Pancreas (tissue), 10 donors: ENCODE measurements at regions not wholly inside any gene's neighbourhood (a gene's known extent, or its start where the extent isn't known, plus 50 kb on each side); places are given as distances from the start of the nearest gene placed in this dataset.
"Not testable (repeated sequence)": the region's sequence is repeated elsewhere in the genome, so short reads cannot be mapped to it uniquely, and the experiment has no call there.

Source experiments
- ATAC-seq, 4 donors: fragments of 200-7000 bp; cut with Tn5 transposase; one replicate each; pipeline versions ENCODE4 v1.8.0 to v1.9.1; 2020; ENCODE audit warnings: mild to moderate bottlenecking in 4 of 4, moderate library complexity in 4 of 4
- DNase-seq, 6 donors: peaks; one replicate each; pipeline ENCODE4 v3.0.0-alpha.2; 2020
- FAIRE-seq: peaks from 2 replicates; lab custom pipeline; 2012; peaks lifted over from hg19 to GRCh38; lab: Jason Lieb, UNC
- H3K27ac ChIP-seq, 4 donors: fragments of 200-600 bp; sonication (generic); 1 replicate in 3 of 4; 2 replicates in 1 of 4; pipeline versions ENCODE4 v1.5.0 to v1.8.0; 2020
- H3K27me3 ChIP-seq, 4 donors: fragments of 200-600 bp; one replicate each; pipeline ENCODE4 v1.8.0; 2021
- H3K36me3 ChIP-seq, 3 donors: fragments of 200-600 bp; sonication (generic) in 1 of 3; one replicate each; pipeline versions ENCODE4 v1.5.0 to v1.8.0; 2020 to 2021
- H3K4me1 ChIP-seq, 3 donors: fragments of 200-600 bp; one replicate each; pipeline ENCODE4 v1.8.0; 2021
- H3K4me3 ChIP-seq, 4 donors: fragments of 200-600 bp; sonication (generic) in 2 of 4; one replicate each; pipeline versions ENCODE4 v1.5.0 to v1.8.0; 2020 to 2021
- H3K9me3 ChIP-seq, 4 donors: fragments of 200-600 bp; one replicate each; pipeline ENCODE4 v1.8.0; 2021
- CTCF ChIP-seq, 4 donors: fragments of 200-600 bp; sonication (generic) in 3 of 4; IDR thresholded peaks; one replicate each; pipeline versions ENCODE4 v1.5.0 to v1.8.0; 2021; ENCODE audit warnings: antibody characterized with exemption in 4 of 4
- WGBS, 2 donors: extraction: QIAGEN DNeasy Blood & Tissue Kit; methylation state at CpG; one replicate each; pipeline ENCODE4 v1.1.7; 2013; 5-methylcytosine and 5-hydroxymethylcytosine counted together
- intact Hi-C, 3 donors: fragments of 100-400 bp; cut with DNase I; formaldehyde crosslinking; loops; one replicate each; pipeline versions ENCODE4 v1.11.1 to v1.14.2; 2022
- donor health status: healthy with polysubstance abuse.
- donor health status: DM: no; HTN: no; CAD: no; lungs with moderate emphysema.
- donor health status: DM: no; HTN: no; CAD: no.
- donor health status: control.
- donor health status: control.
- donor health status: Bipolar disorder and iron deficiency.
- donor health status: DM: yes; HTN: yes; CAD: no.
- donor health status: DM: no; HTN: no; CAD: no.
- donor health status: DM: no; HTN: no; CAD: no.
- donor health status: DM: yes; HTN: yes; CAD: no.

DNA sequence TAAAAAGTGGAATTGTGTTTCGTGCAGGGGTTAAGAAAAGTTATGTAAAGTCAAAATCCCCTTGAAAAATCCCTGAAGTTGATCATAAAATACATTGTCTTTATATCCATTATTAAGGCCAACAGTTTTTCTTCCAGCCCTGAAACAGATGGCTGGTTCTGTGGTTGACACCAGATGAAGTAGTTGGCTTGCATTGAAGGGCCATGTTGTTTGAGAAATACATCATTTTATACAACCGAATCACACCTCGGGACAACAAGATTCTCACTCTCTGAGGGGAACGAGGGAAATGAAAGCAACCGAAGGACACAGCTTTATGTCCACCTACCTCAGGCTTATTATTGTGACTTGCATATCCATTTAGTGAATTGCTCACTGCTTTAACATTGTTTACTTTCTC lies 126.0 kb upstream of the MITF start:
- Histone ChIP-seq H3K27me3 (no peaks in the 10 kb centered on the region), H3K36me3 (no peaks in the 10 kb centered on the region), H3K9me3 (no peaks in the 10 kb centered on the region), H3K27ac (no peak overlapping the region), H3K4me3 (no peak overlapping the region), H3K4me1 (no peaks in the 10 kb centered on the region)
- no peak for TF ChIP-seq CTCF (IDR thresholded peaks at IDR 0.05)
- FAIRE-seq = no peak
- intact Hi-C loops = no loop called here
- WGBS, 2 donors = 76 to 90% methylated on average over 5 of the region's 5 CpGs
- no peak for ATAC-seq
- DNase-seq = no peak

- Histone ChIP-seq H3K4me1 (no peaks in the 10 kb centered on the region), H3K36me3 (no peaks in the 10 kb centered on the region), H3K9me3 (no peaks in the 10 kb centered on the region), H3K27ac (no peak overlapping the region), H3K4me3 (no peak overlapping the region), H3K27me3 (no peaks in the 10 kb centered on the region)
- 76 to 82% methylated on average over 2 of the region's 2 CpGs for WGBS, 2 donors
- intact Hi-C loops = no loop called here
- FAIRE-seq (no peak), DNase-seq (no peak), ATAC-seq (no peak)
- TF ChIP-seq CTCF (IDR thresholded peaks at IDR 0.05) = no peak
Measured at GRCh38 chr3:69612791-69613190, 126.5 kb upstream of the MITF start.

- H3K36me3 ChIP-seq, ATAC-seq, DNase-seq, intact Hi-C loops, H3K4me3 ChIP-seq, H3K4me1 ChIP-seq, H3K27ac ChIP-seq, H3K27me3 ChIP-seq, FAIRE-seq, H3K9me3 ChIP-seq: not testable (repeated sequence)
- 39 to 52% methylated on average over 1 of the region's 1 CpG for WGBS, 2 donors
Measured at GRCh38 chr3:69609566-69609965, 129.7 kb upstream of the MITF start.

DNA sequence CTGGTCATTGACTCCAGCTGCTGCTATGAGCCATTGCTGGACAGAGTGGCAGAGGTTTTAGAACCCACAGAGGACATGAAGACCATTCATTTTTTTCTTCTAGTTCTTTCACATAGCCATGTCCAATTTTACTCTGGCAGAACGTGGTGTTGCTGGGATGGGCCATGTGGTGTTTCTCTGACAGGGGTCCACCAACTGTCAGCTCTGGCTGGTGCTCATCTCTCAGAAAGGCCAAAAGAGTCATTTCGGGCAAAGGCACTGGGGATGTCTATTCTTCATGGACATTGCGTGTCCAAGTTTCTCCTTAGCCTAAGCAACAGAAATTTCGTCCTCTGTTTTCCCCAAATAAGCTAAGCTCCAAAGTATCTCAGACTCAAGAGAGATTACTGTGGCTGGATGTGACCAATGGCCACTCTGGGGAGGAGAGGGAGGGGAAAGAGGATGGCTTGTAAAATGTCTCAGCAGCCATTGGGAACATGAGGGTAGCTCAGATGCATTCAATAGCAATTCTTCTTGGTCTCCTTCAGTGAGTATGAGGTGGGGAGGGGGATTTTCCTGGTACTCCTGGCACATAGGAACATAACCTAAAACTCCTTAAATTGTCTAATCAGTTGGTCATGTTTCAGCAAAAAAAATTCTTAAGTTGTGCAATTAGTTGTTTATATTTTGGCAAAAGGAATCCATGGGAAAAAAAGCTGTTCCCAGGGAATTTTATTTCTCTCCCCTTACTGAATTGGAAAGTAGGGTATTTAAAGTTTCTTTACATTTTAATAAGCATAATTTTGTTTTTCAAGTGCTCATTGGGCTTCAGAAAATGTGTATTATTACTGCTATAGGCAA lies 131.6 kb upstream of the MITF start:
- Histone ChIP-seq H3K9me3 (no peaks in the 10 kb centered on the region), H3K36me3 (no peaks in the 10 kb centered on the region), H3K27me3 (no peaks in the 10 kb centered on the region), H3K27ac (no peak overlapping the region), H3K4me1 (no peaks in the 10 kb centered on the region), H3K4me3 (no peak overlapping the region)
- WGBS, 2 donors = 59 to 65% methylated on average over 4 of the region's 4 CpGs
- FAIRE-seq (no peak), ATAC-seq (no peak), DNase-seq (no peak)
- intact Hi-C loops = no loop called here
- no peak for TF ChIP-seq CTCF (IDR thresholded peaks at IDR 0.05)

DNA sequence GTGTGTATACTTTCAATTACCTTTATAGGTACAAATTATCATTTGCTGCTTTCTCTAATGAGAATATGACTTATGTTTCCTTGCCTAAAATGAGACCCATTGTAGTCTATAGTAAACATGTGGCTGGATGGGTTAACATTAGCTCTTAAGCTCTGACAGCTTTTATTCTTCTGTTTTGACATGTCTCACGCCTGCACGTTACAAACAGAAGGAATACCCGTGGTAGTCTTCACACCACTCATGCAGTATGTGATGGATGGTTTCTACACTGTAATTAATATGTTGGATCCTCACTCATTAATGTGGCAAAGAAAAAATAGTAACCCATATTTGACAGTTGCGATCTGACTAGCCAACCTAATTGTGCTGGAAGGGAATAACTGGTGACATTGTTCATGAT lies 133.4 kb upstream of the MITF start:
- DNase-seq = no peak
- Histone ChIP-seq H3K27ac (no peak overlapping the region), H3K4me3 (no peak overlapping the region), H3K27me3 (no peaks in the 10 kb centered on the region), H3K4me1 (no peaks in the 10 kb centered on the region), H3K36me3 (no peaks in the 10 kb centered on the region), H3K9me3 (no peaks in the 10 kb centered on the region)
- WGBS, 2 donors = 76 to 87% methylated on average over 4 of the region's 4 CpGs
- no peak for TF ChIP-seq CTCF (IDR thresholded peaks at IDR 0.05)
- ATAC-seq = no peak
- intact Hi-C loops = no loop called here
- FAIRE-seq = no peak
